HG02970 (cell line): ENCODE measurements at regions not wholly inside any gene's neighbourhood (a gene's known extent, or its start where the extent isn't known, plus 50 kb on each side); places are given as distances from the start of the nearest gene placed in this dataset.

Source experiments
- ATAC-seq: cut with Tn5 transposase; IDR thresholded peaks from one replicate; pipeline ENCODE4 v1.9.1; 2021; ENCODE audit warnings: mild to moderate bottlenecking, moderate library complexity, moderate number of reproducible peaks; ENCODE audit not compliant: unreplicated experiment, low FRiP score

DNA sequence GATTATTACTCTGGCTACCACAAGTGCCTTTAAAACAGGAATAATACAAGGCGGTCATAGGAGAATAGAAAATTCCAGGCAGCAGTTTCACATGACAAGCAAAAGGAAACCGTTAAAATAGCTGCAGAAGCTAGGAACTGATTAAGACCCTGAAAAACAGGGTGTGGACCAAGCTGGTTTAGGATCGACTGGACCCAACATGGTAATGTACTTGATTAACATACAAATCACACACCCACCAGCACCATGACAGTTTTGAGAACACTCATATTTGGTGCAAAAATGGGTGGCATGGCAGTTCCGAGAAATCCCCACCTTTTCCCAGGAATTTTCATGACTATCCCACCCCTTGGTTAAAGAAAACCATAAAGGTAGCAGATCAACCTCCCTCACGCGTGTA, 51.9 kb upstream of the TMEM163 start:
- no peak for ATAC-seq

DNA sequence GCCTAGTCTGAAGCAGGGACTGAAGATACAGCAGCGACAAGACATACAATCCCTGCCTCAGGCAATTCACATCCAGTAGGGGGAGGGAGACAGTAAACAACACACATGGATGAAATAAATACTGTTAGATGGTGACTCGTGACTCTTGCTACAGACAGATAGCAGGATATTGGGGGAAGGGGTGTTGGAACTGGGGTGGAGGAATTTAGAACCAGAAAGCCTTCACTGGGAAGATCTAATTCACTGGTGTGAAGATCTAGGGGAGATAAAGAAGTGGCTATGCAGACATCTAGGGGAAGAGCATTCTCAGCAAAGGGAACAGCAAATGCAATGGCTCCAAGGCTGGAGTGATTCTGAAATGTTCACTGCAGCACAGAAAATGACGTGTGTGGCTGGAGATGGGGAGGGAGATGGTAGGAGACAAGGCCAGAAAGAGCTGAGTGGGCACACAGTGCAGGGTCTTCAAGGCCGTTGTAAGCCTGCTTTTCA, 52.6 kb upstream of the TMEM163 start:
- no peak for ATAC-seq

DNA sequence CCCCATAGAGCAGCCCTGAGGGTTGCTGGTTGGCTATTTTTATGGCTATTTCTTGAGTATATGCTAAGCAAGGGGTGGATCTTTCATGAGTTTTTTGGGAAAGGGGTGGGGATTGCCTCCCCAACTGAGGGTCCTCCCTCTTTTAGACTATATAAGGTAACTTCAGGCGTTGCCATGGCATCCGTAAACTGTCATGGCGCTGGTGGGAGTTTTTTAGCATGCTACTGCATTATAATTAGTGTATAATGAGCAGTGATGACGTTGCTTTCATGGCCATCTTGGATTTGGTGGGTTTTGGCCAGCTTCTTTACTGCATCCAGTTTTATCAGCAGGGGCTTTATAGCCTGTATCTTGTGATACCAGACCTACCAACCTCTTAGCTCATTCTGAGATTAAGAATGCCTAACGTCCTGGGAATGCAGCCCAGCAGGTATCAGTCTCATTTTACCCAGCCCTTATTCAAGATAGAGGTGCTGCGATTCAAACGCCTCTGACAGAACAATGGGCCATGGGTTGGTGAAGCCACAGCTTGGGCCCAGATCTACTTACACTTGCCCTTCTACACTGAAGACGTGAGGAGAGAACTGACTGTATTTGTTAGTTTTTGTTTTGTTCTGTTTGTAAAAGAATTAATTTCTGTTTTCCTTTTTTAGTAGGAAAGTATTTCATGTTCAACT, 53.8 kb upstream of the TMEM163 start:
- no peak for ATAC-seq

GRCh38 chr2:134773335-134773734, 54.5 kb upstream of the TMEM163 start:
- no peak for ATAC-seq

DNA sequence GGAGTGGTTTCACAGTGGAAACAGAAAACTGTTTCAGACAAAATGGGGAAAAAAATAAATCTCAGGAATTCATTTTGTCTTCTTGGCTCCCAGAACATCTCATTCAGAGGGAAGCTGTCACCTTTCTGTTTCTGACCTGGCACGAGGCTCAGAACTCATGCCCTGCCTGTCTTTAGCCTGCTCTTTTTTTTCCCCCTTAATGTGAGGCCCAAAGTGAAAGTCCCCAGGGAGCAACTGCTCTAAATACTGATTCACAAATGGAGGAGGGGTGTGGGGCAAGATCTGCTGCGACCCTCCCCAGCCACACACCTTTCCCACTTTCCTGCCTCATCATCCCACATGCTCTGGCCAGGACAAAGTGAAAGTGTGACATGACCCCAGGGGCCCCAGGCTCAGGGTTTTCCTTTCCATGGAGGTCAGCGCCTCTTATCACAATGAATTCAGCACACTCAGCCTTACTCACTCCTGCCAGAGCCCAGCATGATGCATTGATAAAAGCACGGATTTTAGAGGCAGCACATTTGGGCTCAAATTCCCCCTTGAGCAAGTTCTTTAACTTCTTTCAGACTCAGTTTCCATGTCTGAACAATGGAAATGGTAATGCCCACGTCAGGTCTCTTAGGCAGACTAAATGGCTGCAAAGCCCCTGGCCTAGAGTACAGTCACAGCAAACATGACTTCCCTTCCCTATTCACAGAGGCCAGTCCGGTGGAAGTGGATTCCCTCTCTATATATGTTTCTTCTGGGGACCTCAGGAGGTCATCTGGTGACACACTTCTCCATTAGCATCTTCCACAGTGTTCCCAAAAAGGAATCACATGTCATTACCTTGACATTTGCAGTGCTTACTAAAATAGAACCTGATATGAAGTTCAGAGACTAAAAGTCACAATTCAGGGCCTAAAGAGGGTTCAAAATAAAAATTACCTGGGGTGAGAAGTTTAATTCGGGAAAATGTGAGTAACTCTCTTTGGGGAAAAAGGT, 55.3 kb upstream of the TMEM163 start:
- no peak for ATAC-seq

GRCh38 chr2:134774786-134775641, 56.2 kb upstream of the TMEM163 start:
- ATAC-seq: no peak

GRCh38 chr2:134776836-134777235, 58.0 kb upstream of the TMEM163 start:
- ATAC-seq: no peak

- ATAC-seq: no peak
Measured at GRCh38 chr2:134777593-134777992, 58.8 kb upstream of the TMEM163 start.

DNA sequence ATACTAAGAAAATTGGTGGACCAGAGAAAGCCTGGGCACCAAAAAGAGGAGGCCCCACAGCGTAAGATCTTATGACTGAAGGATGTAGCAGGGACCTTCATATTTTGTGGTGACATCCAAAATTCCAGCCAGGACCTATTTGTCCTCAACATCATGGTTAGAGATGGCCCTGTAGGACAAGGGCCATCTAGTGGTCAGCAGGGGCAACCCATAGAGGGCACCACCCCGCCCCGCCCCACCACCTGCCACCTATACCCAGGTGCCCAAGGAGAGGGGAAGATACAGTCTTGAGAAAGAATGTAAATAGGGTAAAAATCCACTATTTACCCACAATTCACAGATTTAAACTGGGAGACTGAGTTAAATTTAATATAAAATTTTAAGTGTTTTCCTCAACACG, 59.6 kb upstream of the TMEM163 start:
- ATAC-seq: no peak

DNA sequence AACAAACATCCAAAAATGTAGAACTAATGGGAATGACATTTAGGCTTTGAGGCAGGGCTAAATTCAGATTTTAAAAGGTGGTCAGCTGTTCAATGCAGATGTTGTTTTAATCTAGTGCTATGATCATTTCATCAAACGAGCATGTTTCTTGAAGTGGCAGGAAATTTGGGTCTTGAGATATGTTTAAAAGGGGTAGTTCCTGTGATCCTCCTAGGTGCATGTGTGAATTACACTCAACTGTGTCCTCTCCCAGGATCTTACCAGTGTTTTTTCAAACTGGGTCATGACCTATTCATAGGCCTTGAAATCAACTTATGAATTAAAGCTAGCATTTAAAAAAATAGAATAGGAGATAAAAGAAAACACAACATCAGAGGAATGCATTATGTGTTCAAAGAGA, 57.4 kb upstream of the ACMSD start:
- ATAC-seq: no peak

- ATAC-seq: no peak
Measured at GRCh38 chr2:134782107-134782506, 56.3 kb upstream of the ACMSD start.

DNA sequence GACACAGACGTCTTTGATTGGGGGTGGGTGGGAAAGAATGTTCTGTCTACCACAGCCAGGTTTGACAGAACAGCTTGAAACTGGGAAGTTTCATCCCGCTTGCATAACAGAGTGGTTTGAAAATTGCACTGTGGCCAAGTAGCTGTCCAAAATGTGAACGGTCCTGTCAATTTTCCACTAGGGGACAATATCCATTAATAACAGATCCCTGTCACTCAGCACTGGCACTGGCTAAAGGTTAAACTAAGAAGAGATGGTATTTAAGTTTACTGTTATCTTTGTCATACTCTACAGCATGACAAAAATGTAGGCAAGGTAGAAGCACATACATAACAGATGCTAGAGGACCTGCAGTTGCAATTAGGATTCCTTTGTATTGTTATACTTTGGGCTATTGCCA, 55.6 kb upstream of the ACMSD start:
- peak; percentile 66 for ATAC-seq

- ATAC-seq: no peak
Measured at GRCh38 chr2:134783912-134784311, 54.5 kb upstream of the ACMSD start.

- no peak for ATAC-seq
Measured at GRCh38 chr2:134785659-134786430, 52.6 kb upstream of the ACMSD start.

- no peak for ATAC-seq
Measured at GRCh38 chr2:134788417-134788816, 50.0 kb upstream of the ACMSD start.
